Activated T-cell treated with anti-CD3 and anti-CD28 coated beads, Interleukin-2, amount 50 U/mL, for 72 hours (primary cell): ENCODE measurements at regions not wholly inside any gene's neighbourhood (a gene's known extent, or its start where the extent isn't known, plus 50 kb on each side); places are given as distances from the start of the nearest gene placed in this dataset.

Source experiments
- ATAC-seq, 2 donors: fragments of 150-1000 bp; cut with Tn5 transposase; replicated peaks in 1 of 2; 2 replicates each; pipeline ENCODE4 v1.10.0; 2021; ENCODE audit warnings: moderate library complexity in 2 of 2, mild to moderate bottlenecking in 1 of 2
- DNase-seq, 2 donors: peaks; one replicate each; pipeline ENCODE4 v3.0.0; 2021 to 2022; ENCODE audit warnings: mixed read lengths in 1 of 2
- H3K27ac Mint-ChIP-seq: one replicate; pipeline ENCODE4 v1.8.0; 2022; ENCODE audit warnings: mild to moderate bottlenecking, moderate library complexity, mixed read lengths
- H3K27me3 Mint-ChIP-seq: one replicate; pipeline ENCODE4 v1.8.0; 2022; ENCODE audit warnings: low read depth, mixed read lengths
- H3K36me3 Mint-ChIP-seq, 2 donors: one replicate each; pipeline ENCODE4 v1.8.0; 2022; ENCODE audit warnings: mixed read lengths in 2 of 2, mild to moderate bottlenecking in 1 of 2; ENCODE audit not compliant: insufficient read depth in 2 of 2
- H3K4me1 Mint-ChIP-seq: one replicate; pipeline ENCODE4 v1.8.0; 2022; ENCODE audit warnings: low read depth, mixed read lengths
- H3K4me3 Mint-ChIP-seq, 2 donors: one replicate each; pipeline ENCODE4 v1.8.0; 2022; ENCODE audit warnings: mild to moderate bottlenecking in 2 of 2, mixed read lengths in 2 of 2, moderate library complexity in 2 of 2
- H3K9me3 Mint-ChIP-seq, 2 donors: one replicate each; pipeline ENCODE4 v1.8.0; 2022; ENCODE audit warnings: mixed read lengths in 2 of 2

- no peaks in the 10 kb centered on the region for H3K27me3 Mint-ChIP-seq
- no peak overlapping the region for H3K27ac Mint-ChIP-seq
- DNase-seq: no peak
- no peaks in the 10 kb centered on the region for H3K36me3 Mint-ChIP-seq
- H3K4me1 Mint-ChIP-seq: no peaks in the 10 kb centered on the region
- H3K4me3 Mint-ChIP-seq: no peak overlapping the region
- no peak for ATAC-seq
- H3K9me3 Mint-ChIP-seq: no peaks in the 10 kb centered on the region
Measured at GRCh38 chr5:84821924-84822323, 437.2 kb upstream of the EDIL3 start.

DNA sequence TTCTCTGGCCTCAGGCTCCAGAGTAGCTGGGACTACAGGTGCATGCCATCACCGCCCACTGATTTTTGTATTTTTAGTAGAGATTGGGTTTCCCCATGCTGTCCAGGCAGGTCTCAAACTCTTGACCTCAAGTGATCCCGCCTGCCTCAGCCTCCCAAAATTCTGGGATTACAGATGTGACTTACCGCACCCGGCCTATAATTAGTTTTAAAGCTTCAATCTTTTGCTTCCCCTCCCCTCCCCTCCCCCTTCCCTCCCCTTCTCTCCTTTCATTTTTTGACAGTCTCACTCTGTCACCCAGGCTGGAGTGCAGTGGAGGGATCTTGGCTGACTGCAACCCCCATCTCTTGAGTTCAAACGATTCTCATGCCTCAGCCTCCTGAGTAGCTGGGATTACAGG, 433.3 kb upstream of the EDIL3 start:
- DNase-seq (no peak), ATAC-seq (no peak)
- Mint-ChIP-seq H3K4me1 (no peaks in the 10 kb centered on the region), H3K27me3 (no peaks in the 10 kb centered on the region), H3K9me3 (no peaks in the 10 kb centered on the region), H3K27ac (no peak overlapping the region), H3K4me3 (no peak overlapping the region), H3K36me3 (no peaks in the 10 kb centered on the region)

- H3K4me1 Mint-ChIP-seq: no peaks in the 10 kb centered on the region
- DNase-seq (no peak), ATAC-seq (no peak)
- H3K27ac Mint-ChIP-seq: no peak overlapping the region
- no peaks in the 10 kb centered on the region for H3K9me3 Mint-ChIP-seq
- H3K4me3 Mint-ChIP-seq: no peak overlapping the region
- no peaks in the 10 kb centered on the region for H3K36me3 Mint-ChIP-seq
- no peaks in the 10 kb centered on the region for H3K27me3 Mint-ChIP-seq
Measured at GRCh38 chr5:84816746-84817547, 432.3 kb upstream of the EDIL3 start.

DNA sequence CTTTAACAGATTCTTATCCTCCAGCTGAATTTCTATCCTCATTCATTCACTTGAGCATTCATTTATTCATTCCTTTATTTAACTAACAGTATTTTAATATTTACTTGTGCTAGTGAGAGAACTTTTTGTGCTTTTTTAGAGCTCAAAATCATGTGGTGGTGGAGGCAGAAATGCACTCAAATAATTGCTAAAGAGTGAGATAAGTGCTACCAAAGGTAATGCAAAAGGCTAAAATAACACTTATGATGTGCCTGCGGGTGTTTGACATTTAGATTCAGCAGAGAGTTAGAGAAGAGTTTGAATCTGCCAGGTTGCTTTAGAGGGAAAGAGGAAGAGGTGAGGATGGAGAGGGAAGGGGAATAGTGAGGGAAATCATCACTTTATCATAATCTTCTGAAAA, 431.5 kb upstream of the EDIL3 start:
- Mint-ChIP-seq H3K4me3 (no peak overlapping the region), H3K27me3 (no peaks in the 10 kb centered on the region), H3K4me1 (no peaks in the 10 kb centered on the region), H3K36me3 (no peaks in the 10 kb centered on the region), H3K9me3 (peaks cover 1% of the 10 kb centered on the region in 2 donors), H3K27ac (no peak overlapping the region)
- DNase-seq (no peak), ATAC-seq (no peak)

DNA sequence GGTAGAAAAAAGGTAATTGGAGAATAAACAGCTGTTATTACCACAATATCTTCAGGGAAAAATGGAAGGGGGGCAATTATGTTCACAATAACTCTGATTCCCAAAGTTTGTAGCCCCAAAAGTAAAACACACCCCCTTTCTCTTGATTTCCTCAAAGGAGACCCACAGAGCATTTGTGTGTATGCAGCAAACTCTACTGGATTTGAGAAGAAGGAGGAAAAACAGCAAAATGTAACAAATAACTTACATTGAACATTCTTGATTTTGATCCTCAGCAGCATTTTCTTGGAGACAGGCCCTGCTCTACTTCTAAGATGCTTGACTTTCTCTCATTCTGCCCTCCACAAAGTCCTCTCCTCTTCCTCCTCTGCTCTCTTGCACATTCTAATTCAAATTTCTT, 420.8 kb upstream of the EDIL3 start:
- Mint-ChIP-seq H3K9me3 (peaks cover 3 to 8% of the 10 kb centered on the region in 2 donors), H3K27me3 (no peaks in the 10 kb centered on the region), H3K36me3 (no peaks in the 10 kb centered on the region), H3K27ac (no peak overlapping the region), H3K4me1 (no peaks in the 10 kb centered on the region), H3K4me3 (no peak overlapping the region)
- ATAC-seq (no peak), DNase-seq (no peak)

GRCh38 chr5:84796399-84796798, 411.7 kb upstream of the EDIL3 start:
- peaks cover 2 to 3% of the 10 kb centered on the region in 2 donors for H3K9me3 Mint-ChIP-seq
- H3K27me3 Mint-ChIP-seq: no peaks in the 10 kb centered on the region
- DNase-seq: no peak
- no peak overlapping the region for H3K4me3 Mint-ChIP-seq
- no peaks in the 10 kb centered on the region for H3K36me3 Mint-ChIP-seq
- H3K27ac Mint-ChIP-seq: no peak overlapping the region
- ATAC-seq: no peak
- no peaks in the 10 kb centered on the region for H3K4me1 Mint-ChIP-seq

DNA sequence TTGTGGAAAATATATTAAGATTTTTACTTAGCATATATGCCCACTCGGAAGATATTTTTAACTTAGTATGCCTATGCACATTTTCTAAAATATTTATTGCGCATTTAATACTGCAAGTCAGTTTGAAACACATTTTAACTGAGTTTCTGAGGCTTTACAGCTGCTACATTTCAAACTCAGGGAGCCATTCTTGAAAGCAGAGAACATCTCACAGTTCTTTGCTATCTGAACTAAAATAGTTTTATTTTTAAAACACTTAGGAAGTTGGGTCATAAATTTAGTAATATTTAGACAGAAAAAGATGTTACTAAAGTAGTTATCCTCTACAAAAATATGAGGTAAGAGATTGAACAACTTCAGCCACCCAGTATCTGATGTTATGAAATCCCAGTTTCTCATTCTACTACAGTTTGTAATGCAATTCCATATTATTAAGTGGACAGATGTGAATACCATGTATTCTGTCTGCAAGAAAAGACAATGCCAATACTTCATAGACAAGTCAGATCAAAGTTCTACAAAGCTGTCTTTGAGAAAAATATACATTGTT, 409.9 kb upstream of the EDIL3 start:
- peaks cover under 1 to 3% of the 10 kb centered on the region in 2 donors for H3K9me3 Mint-ChIP-seq
- H3K4me1 Mint-ChIP-seq: no peaks in the 10 kb centered on the region
- no peaks in the 10 kb centered on the region for H3K27me3 Mint-ChIP-seq
- DNase-seq (no peak), ATAC-seq (no peak)
- H3K36me3 Mint-ChIP-seq: no peaks in the 10 kb centered on the region
- H3K27ac Mint-ChIP-seq: no peak overlapping the region
- no peak overlapping the region for H3K4me3 Mint-ChIP-seq

- no peak overlapping the region for H3K27ac Mint-ChIP-seq
- no peak overlapping the region for H3K4me3 Mint-ChIP-seq
- DNase-seq: no peak
- no peaks in the 10 kb centered on the region for H3K36me3 Mint-ChIP-seq
- no peak for ATAC-seq
- no peaks in the 10 kb centered on the region for H3K27me3 Mint-ChIP-seq
- no peaks in the 10 kb centered on the region for H3K4me1 Mint-ChIP-seq
- H3K9me3 Mint-ChIP-seq: peaks cover 2 to 6% of the 10 kb centered on the region in 2 donors
Measured at GRCh38 chr5:84791730-84792129, 407.1 kb upstream of the EDIL3 start.

- H3K9me3 Mint-ChIP-seq: peaks cover 0 to 6% of the 10 kb centered on the region in 2 donors
- H3K4me1 Mint-ChIP-seq: no peaks in the 10 kb centered on the region
- H3K27ac Mint-ChIP-seq: no peak overlapping the region
- no peak for DNase-seq
- ATAC-seq: no peak
- H3K27me3 Mint-ChIP-seq: no peaks in the 10 kb centered on the region
- no peaks in the 10 kb centered on the region for H3K36me3 Mint-ChIP-seq
- no peak overlapping the region for H3K4me3 Mint-ChIP-seq
Measured at GRCh38 chr5:84791138-84791537, 406.5 kb upstream of the EDIL3 start.

GRCh38 chr5:84790406-84790805, 405.7 kb upstream of the EDIL3 start:
- DNase-seq: no peak
- Mint-ChIP-seq H3K27me3 (no peaks in the 10 kb centered on the region), H3K36me3 (no peaks in the 10 kb centered on the region), H3K4me1 (no peaks in the 10 kb centered on the region), H3K27ac (no peak overlapping the region), H3K4me3 (no peak overlapping the region), H3K9me3 (peaks cover 0 to 6% of the 10 kb centered on the region in 2 donors)
- ATAC-seq: no peak

DNA sequence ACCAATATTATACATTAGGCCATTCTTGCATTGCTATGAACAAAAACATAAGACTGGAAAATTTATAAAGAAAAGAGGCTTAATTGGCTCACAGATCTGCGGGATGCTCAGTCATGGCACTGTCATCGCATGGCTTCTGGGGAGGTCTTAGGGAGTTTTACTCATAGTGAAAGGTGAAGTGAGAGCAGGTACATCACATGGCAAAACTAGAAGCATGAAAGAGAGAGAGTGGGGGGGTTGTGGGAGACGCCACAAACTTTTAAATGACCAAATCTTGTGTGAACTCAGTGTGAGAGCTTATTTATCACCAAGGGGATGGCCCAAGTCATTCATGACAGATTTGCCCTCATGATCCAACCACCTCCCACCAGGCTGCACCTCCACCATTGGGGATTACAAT, 398.3 kb upstream of the EDIL3 start:
- H3K4me1 Mint-ChIP-seq: no peaks in the 10 kb centered on the region
- no peak for DNase-seq
- no peaks in the 10 kb centered on the region for H3K27me3 Mint-ChIP-seq
- H3K4me3 Mint-ChIP-seq: no peak overlapping the region
- no peak for ATAC-seq
- no peaks in the 10 kb centered on the region for H3K36me3 Mint-ChIP-seq
- H3K27ac Mint-ChIP-seq: no peak overlapping the region
- H3K9me3 Mint-ChIP-seq: no peaks in the 10 kb centered on the region

DNA sequence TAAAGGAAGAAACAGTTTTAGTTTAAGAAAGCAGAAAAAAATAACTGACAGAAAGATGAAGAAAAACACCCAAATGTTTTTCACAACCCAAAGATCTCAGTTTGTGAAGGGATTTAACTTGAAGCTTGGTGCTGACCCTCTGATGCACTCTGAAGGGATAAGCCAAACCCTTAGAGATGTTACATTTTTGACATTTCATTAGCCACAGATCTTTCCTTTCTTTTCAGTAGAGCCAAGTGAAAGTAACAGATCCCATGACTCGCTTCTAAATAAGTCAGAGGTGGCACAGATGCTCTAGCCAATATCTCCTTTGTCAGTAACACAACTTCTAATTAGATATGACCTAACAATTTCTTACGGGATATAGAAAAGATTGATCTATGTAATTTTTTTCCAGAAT, 394.5 kb upstream of the EDIL3 start:
- DNase-seq: no peak
- Mint-ChIP-seq H3K9me3 (no peaks in the 10 kb centered on the region), H3K27ac (no peak overlapping the region), H3K36me3 (no peaks in the 10 kb centered on the region), H3K4me3 (no peak overlapping the region), H3K27me3 (no peaks in the 10 kb centered on the region), H3K4me1 (no peaks in the 10 kb centered on the region)
- ATAC-seq: no peak

- Mint-ChIP-seq H3K27ac (no peak overlapping the region), H3K9me3 (peaks cover 2 to 5% of the 10 kb centered on the region in 2 donors)
Measured at GRCh38 chr5:84764227-84764626, 379.5 kb upstream of the EDIL3 start.

GRCh38 chr5:84758008-84758407, 373.3 kb upstream of the EDIL3 start:
- Mint-ChIP-seq H3K4me3 (no peak overlapping the region), H3K9me3 (peaks cover 0 to 3% of the 10 kb centered on the region in 2 donors), H3K4me1 (no peaks in the 10 kb centered on the region), H3K27ac (no peak overlapping the region), H3K36me3 (no peaks in the 10 kb centered on the region), H3K27me3 (no peaks in the 10 kb centered on the region)
- DNase-seq: no peak
- no peak for ATAC-seq

More at GRCh38 chr5:84764227-84764626, 379.5 kb upstream of the EDIL3 start:
- Mint-ChIP-seq H3K4me3 (no peak overlapping the region), H3K36me3 (no peaks in the 10 kb centered on the region), H3K27me3 (no peaks in the 10 kb centered on the region), H3K4me1 (no peaks in the 10 kb centered on the region)
- DNase-seq (no peak), ATAC-seq (no peak)
